GM13977 (cell line): ENCODE measurements at regions not wholly inside any gene's neighbourhood (a gene's known extent, or its start where the extent isn't known, plus 50 kb on each side); places are given as distances from the start of the nearest gene placed in this dataset.

ENCODE experiments used
- DNase-seq: peaks from one replicate; pipeline ENCODE4 v3.0.0; 2012; ENCODE audit warnings: low spot score
- in situ Hi-C: fragments of 300-500 bp; cut with MboI; formaldehyde crosslinking; loops from one replicate; pipeline ENCODE4 v1.12.0; 2022; ENCODE audit warnings: low sequenced_read_pairs, low pct_unique_long_range_greater_than_20kb, mixed read lengths, inconsistent platforms; ENCODE audit not compliant: unreplicated experiment
- TF ChIP-seq, protein P1 (sequence below): IDR thresholded peaks from 2 replicates; pipeline ENCODE4 v1.5.1; 2012; ENCODE audit warnings: mild to moderate bottlenecking, control low read depth; ENCODE audit not compliant: insufficient read depth; ENCODE audit errors: extremely low read depth, missing control alignments

DNA sequence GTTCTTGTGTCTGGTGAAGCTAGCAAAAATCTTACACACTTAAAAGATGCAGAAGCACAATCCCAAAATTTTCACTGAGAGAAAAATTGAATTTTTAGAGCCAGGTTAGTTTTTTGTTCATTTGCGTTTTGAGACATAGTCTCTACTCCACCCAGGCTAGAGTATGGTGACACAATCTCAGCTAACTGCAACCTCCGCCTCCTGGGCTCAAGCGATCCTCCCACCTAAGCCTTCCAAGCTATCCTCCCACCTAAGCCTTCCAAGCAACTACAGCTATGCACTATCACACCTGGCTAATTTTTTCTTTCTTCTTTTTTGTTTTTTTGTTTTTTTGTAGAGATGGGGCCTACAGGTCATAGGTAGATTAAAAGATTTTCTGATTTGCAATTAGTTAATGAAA, 113.1 kb upstream of the RAB6C start:
- in situ Hi-C loops: loop anchor here (25.0 kb wide), 1 partner anchor 1129 kb away; no protein-coding TSS in a partner anchor
- DNase-seq: no peak

DNA sequence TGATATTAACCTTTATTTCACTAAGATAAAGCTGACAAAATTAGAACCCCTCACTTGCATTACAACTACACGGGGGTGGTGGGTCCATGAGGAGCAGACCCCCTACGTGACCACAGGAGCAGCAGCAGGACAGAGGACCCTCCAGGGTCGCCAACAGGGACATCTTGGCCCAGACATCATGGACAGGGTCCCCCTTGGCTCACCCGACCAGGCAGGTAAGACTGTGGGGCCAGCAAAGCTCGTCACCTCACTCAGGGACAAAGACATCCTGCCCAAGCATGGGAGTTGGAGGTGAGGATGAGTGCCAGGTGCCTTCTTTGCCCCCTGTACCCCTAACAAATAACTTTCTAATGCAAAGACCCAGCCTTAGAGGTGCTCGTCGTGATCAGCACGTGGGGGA, 111.3 kb upstream of the RAB6C start:
- TF ChIP-seq, protein P1, sequence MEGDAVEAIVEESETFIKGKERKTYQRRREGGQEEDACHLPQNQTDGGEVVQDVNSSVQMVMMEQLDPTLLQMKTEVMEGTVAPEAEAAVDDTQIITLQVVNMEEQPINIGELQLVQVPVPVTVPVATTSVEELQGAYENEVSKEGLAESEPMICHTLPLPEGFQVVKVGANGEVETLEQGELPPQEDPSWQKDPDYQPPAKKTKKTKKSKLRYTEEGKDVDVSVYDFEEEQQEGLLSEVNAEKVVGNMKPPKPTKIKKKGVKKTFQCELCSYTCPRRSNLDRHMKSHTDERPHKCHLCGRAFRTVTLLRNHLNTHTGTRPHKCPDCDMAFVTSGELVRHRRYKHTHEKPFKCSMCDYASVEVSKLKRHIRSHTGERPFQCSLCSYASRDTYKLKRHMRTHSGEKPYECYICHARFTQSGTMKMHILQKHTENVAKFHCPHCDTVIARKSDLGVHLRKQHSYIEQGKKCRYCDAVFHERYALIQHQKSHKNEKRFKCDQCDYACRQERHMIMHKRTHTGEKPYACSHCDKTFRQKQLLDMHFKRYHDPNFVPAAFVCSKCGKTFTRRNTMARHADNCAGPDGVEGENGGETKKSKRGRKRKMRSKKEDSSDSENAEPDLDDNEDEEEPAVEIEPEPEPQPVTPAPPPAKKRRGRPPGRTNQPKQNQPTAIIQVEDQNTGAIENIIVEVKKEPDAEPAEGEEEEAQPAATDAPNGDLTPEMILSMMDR: no peak
- in situ Hi-C loops: loop anchor here (25.0 kb wide), 1 partner anchor 1131 kb away; no protein-coding TSS in a partner anchor
- DNase-seq: no peak

More for the DNA sequence above, 113.1 kb upstream of the RAB6C start:
- TF ChIP-seq, protein P1: no peak

DNA sequence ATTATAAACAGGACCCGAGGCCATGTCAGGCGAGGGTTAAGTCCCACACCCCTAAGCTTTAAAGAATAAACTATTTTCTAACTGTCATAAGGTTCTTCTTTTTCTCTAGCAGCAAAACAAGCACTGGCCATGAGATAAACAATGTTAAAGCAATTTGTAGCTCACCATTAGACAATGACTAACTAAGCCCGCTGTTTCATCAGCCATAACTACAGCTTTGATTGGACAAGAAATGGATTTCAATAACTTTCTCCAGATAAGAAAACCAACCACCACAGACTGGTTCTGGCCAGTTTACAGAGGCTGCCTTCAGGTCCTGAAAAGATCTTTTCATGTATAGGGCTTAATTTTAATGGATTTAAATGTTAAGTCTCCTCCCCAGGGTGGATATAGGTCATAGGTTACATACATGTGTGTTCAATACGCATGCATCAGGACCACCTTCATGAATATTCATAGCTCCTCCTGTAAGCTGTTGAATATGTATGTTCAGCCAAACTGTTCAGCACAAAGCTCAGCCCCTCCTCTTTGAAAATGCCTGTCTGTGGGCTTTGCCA, 108.7 kb upstream of the RAB6C start:
- no peak for DNase-seq
- TF ChIP-seq, protein P1: no peak

DNA sequence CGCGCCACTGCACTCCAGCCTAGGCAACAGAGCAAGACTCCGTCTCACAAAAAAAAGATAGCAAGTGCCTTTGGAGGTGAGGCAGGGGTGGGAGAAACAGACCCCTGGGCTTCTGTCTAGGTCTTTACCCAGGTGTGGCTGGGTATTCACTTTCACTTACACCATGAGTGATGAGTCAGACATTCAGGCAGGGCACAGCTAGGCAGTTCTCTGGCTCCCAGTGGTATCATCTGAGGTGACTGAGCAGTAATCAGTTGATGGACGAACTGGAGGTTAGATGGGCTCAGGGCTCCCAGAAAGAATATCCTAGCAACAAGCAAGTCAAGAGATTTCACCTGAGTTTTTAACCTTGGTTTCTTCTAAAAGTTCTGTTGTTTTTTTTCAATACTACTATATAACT, 107.0 kb upstream of the RAB6C start:
- in situ Hi-C loops: loop anchor here (25.0 kb wide), 1 partner anchor 1135 kb away; no protein-coding TSS in a partner anchor
- DNase-seq: no peak
- TF ChIP-seq, protein P1: no peak

More for the DNA sequence above, 108.7 kb upstream of the RAB6C start:
- in situ Hi-C loops: loop anchor here (25.0 kb wide), 1 partner anchor 1133 kb away; no protein-coding TSS in a partner anchor

DNA sequence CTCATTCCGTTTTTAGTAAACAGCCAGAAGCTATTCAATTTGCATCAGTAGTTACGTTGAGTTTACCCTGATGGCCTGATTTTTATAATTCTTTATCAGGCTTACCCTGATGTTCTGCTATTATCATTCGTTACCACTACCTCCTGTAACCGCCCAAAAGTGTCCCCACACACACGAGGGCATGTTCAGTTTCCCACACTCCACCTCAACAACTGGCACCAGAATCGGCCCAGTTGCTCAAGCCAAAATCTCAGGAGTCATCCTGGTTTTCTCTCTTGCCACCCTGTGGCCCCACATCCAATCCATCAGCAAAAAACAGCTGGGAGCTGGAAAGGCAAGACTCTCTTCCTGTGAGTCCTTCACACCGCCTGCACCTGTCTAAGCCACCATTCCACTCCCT, 102.9 kb upstream of the RAB6C start:
- DNase-seq: no peak
- TF ChIP-seq, protein P1: no peak
- in situ Hi-C loops: no loop called here

DNA sequence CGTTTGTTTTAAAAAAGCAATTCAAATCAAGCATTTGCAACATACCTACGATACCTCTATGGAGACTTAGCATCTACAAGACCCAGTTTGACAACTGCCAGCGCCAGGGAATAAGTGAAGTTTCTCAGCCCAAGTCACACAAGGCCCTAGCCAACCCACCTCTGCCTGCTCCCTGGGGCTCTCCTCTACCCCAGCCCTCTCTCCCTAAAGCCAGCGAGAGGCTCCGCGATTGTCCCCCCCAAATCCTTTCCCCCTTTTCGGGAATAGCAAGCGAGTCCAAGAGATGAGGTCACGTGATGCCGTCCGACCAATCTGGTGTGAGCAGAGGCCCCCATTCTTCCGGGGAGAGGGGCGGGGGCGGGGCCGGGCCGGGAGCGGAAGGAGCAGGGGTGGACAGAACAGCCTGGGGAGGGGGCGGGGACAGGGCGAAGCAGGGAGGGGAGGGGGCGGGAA, 102.2 kb upstream of the RAB6C start:
- peak; percentile 90 for DNase-seq
- in situ Hi-C loops: no loop called here
- TF ChIP-seq, protein P1: no peak
